Endothelial cell of umbilical vein (primary cell): ENCODE measurements at regions not wholly inside any gene's neighbourhood (a gene's known extent, or its start where the extent isn't known, plus 50 kb on each side); places are given as distances from the start of the nearest gene placed in this dataset.

Experiments
- BruUV-seq: library from RNA; stranded (reverse); fragments of 400-500 nt; replicated peaks from 2 replicates; lab custom pipeline; 2021; lab: Mats Ljungman, UMichigan
- CTCF ChIA-PET: fragments of 300-600, 350-600 bp; sonication (Branson Sonifier 250); formaldehyde crosslinking; loops from one replicate; lab custom pipeline; 2021; ENCODE audit warnings: antibody characterized with exemption, inconsistent platforms; lab: Charles Lee
- POLR2A ChIA-PET: fragments of 300-600, 350-600 bp; sonication (Branson Sonifier 250); formaldehyde crosslinking; loops from one replicate; lab custom pipeline; 2021; ENCODE audit warnings: antibody characterized with exemption, inconsistent platforms; lab: Charles Lee
- DNase-seq: peaks from one replicate; pipeline ENCODE4 v3.0.0-alpha.2; 2011; ENCODE audit warnings: low read depth, low spot score
- FAIRE-seq: peaks from 2 replicates; lab custom pipeline; 2011; peaks lifted over from hg19 to GRCh38; lab: Jason Lieb, UNC
- H2AFZ ChIP-seq: 2 replicates; pipeline ENCODE4 v1.6.0; 2012; ENCODE audit warnings: low read depth, low read length, control low read depth, inconsistent platforms
- H3K27ac ChIP-seq: 2 replicates; pipeline ENCODE4 v1.5.1; 2011; ENCODE audit warnings: low read depth, mild to moderate bottlenecking, control low read depth, low read length, moderate library complexity; ENCODE audit not compliant: insufficient read depth
- H3K27me3 ChIP-seq, 2 experiments: 2 replicates each; pipeline versions ENCODE4 v1.6.0 to v1.6.1; 2011; ENCODE audit warnings: low read length in 2 of 2, mixed read lengths in 1 of 2; ENCODE audit not compliant: control insufficient read depth in 2 of 2, insufficient read depth in 2 of 2
- H3K36me3 ChIP-seq, 2 experiments: 2 replicates in 1 of 2; 3 replicates in 1 of 2; pipeline ENCODE4 v1.5.1; 2011; ENCODE audit warnings: low read length in 2 of 2, mild to moderate bottlenecking in 1 of 2, moderate library complexity in 1 of 2; ENCODE audit not compliant: control insufficient read depth in 2 of 2, insufficient read depth in 2 of 2; ENCODE audit errors: extremely low read depth in 1 of 2
- H3K4me1 ChIP-seq: 3 replicates; pipeline ENCODE4 v1.5.1; 2011; ENCODE audit warnings: mild to moderate bottlenecking, low read length; ENCODE audit not compliant: control insufficient read depth, insufficient read depth; ENCODE audit errors: extremely low read depth
- H3K4me2 ChIP-seq: 2 replicates; pipeline ENCODE4 v1.6.1; 2011; ENCODE audit warnings: low read length, control low read depth, mixed read lengths; ENCODE audit not compliant: insufficient read depth
- H3K4me3 ChIP-seq, 3 experiments: fragments of 200-600 bp in 1 of 3; sonication (generic), shearing (Covaris generic) in 1 of 3; replicated peaks in 1 of 3; 2 replicates each; pipeline ENCODE4 v1.5.1; 2011 to 2016; ENCODE audit warnings: control low read depth in 3 of 3, low read length in 3 of 3, mild to moderate bottlenecking in 2 of 3, inconsistent platforms in 1 of 3, low read depth in 1 of 3, moderate library complexity in 1 of 3; ENCODE audit not compliant: insufficient read depth in 1 of 3
- H3K79me2 ChIP-seq: 2 replicates; pipeline ENCODE4 v1.6.0; 2012; ENCODE audit warnings: low read length, inconsistent platforms; ENCODE audit not compliant: control insufficient read depth, insufficient read depth
- H3K9ac ChIP-seq: replicated peaks from 2 replicates; pipeline ENCODE3; 2011; ENCODE audit warnings: low read length, control low read depth; ENCODE audit not compliant: insufficient read depth; ENCODE audit errors: extremely low read depth
- H3K9me1 ChIP-seq: replicated peaks from 3 replicates; pipeline ENCODE4 v1.6.0; 2011; ENCODE audit warnings: mild to moderate bottlenecking, low read length; ENCODE audit not compliant: control insufficient read depth, insufficient read depth; ENCODE audit errors: extremely low read depth
- H3K9me3 ChIP-seq: replicated peaks from 2 replicates; pipeline ENCODE4 v1.5.1; 2012; ENCODE audit warnings: low read length, inconsistent platforms; ENCODE audit not compliant: control insufficient read depth, insufficient read depth
- H4K20me1 ChIP-seq: replicated peaks from 2 replicates; pipeline ENCODE3; 2011; ENCODE audit warnings: mild to moderate bottlenecking, low read length; ENCODE audit not compliant: control insufficient read depth, insufficient read depth; ENCODE audit errors: extremely low read depth
- CTCF ChIP-seq, 2 donors: IDR thresholded peaks; 1 replicate in 1 of 2; 2 replicates in 1 of 2; pipeline ENCODE4 v1.5.1; 2011; ENCODE audit warnings: low read length in 2 of 2, mild to moderate bottlenecking in 2 of 2, moderate library complexity in 2 of 2, control low read depth in 1 of 2, inconsistent platforms in 1 of 2, low read depth in 1 of 2; ENCODE audit not compliant: insufficient read depth in 1 of 2; ENCODE audit errors: extremely low read depth in 1 of 2
- EZH2 ChIP-seq: IDR thresholded peaks from 2 replicates; pipeline ENCODE4 v1.6.1; 2012; ENCODE audit warnings: borderline replicate concordance, low read depth, mild to moderate bottlenecking, moderate library complexity, low read length, inconsistent platforms; ENCODE audit not compliant: severe bottlenecking
- FOS ChIP-seq: IDR thresholded peaks from 2 replicates; pipeline ENCODE4 v1.6.1; 2011; ENCODE audit warnings: mild to moderate bottlenecking, low read length, moderate library complexity, borderline replicate concordance; ENCODE audit not compliant: insufficient read depth
- GATA2 ChIP-seq: IDR thresholded peaks from 2 replicates; pipeline ENCODE4 v1.7.0; 2011; ENCODE audit warnings: low read depth, mild to moderate bottlenecking, moderate library complexity, mixed read lengths, low read length; ENCODE audit not compliant: insufficient read length, insufficient read depth
- JUN ChIP-seq: IDR thresholded peaks from 2 replicates; pipeline ENCODE4 v1.6.1; 2011; ENCODE audit warnings: borderline replicate concordance, low read depth; ENCODE audit not compliant: insufficient read length, insufficient read depth
- MAX ChIP-seq: IDR thresholded peaks from 2 replicates; pipeline ENCODE4 v1.6.1; 2011; ENCODE audit not compliant: insufficient read depth, insufficient read length
- MYC ChIP-seq: IDR thresholded peaks from one replicate; pipeline ENCODE4 v1.6.1; 2011; ENCODE audit warnings: mild to moderate bottlenecking, low read depth, low read length
- POLR2A ChIP-seq: IDR thresholded peaks from 2 replicates; pipeline ENCODE4 v1.6.1; 2012; ENCODE audit warnings: low read depth, mild to moderate bottlenecking, control low read depth, low read length
- POLR2AphosphoS5 ChIP-seq: IDR thresholded peaks from 2 replicates; pipeline ENCODE4 v1.6.1; 2012; ENCODE audit warnings: low read depth, mild to moderate bottlenecking, control low read depth, low read length, moderate library complexity; ENCODE audit not compliant: insufficient read depth
- dilution Hi-C: fragments of 300-500 bp; cut with MboI; formaldehyde crosslinking; loops from one replicate; pipeline ENCODE4 v1.15.0; 2019; ENCODE audit warnings: low sequenced_read_pairs; ENCODE audit not compliant: extremely low pct_ligation_motif_present
- intact Hi-C: fragments of 100-400 bp; cut with micrococcal nuclease; formaldehyde crosslinking; loops from one replicate; pipeline ENCODE4 v1.10.0; 2022

- no peak overlapping the region for H3K27ac ChIP-seq
- H3K4me3 ChIP-seq: no peak overlapping the region
- H4K20me1 ChIP-seq: no peaks in the 10 kb centered on the region
- intact Hi-C loops (loop anchor here (10.0 kb wide), 1 partner anchor 358 kb away; no protein-coding TSS in a partner anchor), dilution Hi-C loops (no loop called here)
- TF ChIP-seq POLR2A (no peak), MAX (no peak), JUN (no peak), GATA2 (no peak), FOS (no peak), EZH2 (no peak), POLR2AphosphoS5 (no peak), MYC (no peak), CTCF (IDR thresholded peaks at IDR 0.05; ENCODE audit: extremely low read depth in 1 of 2, insufficient read depth in 1 of 2, low read depth in 1 of 2, low read length in 2 of 2) (no peak)
- BruUV-seq: no TSS peak
- H3K4me1 ChIP-seq: no peaks in the 10 kb centered on the region
- no peaks in the 10 kb centered on the region for H3K79me2 ChIP-seq
- no peak overlapping the region for H3K9ac ChIP-seq
- no peak overlapping the region for H2AFZ ChIP-seq
- H3K27me3 ChIP-seq: peaks cover 2 to 3% of the 10 kb centered on the region in 2 experiments
- H3K9me3 ChIP-seq: no peaks in the 10 kb centered on the region
- no peaks in the 10 kb centered on the region for H3K36me3 ChIP-seq
- FAIRE-seq (no peak), DNase-seq (no peak)
- CTCF ChIA-PET: interaction anchor here (3.9 to 6.8 kb wide), 2 partner anchors 10 to 236 kb away, joined by 42 to 52 read pairs; no protein-coding TSS in a partner anchor
- POLR2A ChIA-PET: interaction anchor here (1.5 kb wide), 1 partner anchor 237 kb away, joined by 3 read pairs; no protein-coding TSS in a partner anchor
- no peak overlapping the region for H3K4me2 ChIP-seq
- H3K9me1 ChIP-seq: no peaks in the 10 kb centered on the region
Measured at GRCh38 chr1:204802401-204803175, 68.1 kb upstream of the NFASC start.
